Mesothelial cell of epicardium (in vitro differentiated cells): ENCODE measurements at regions not wholly inside any gene's neighbourhood (a gene's known extent, or its start where the extent isn't known, plus 50 kb on each side); places are given as distances from the start of the nearest gene placed in this dataset.

Experiments used
- DNase-seq, 2 experiments: peaks; one replicate each; pipeline ENCODE4 v3.0.0; 2021; ENCODE audit warnings: low spot score in 2 of 2; ENCODE audit not compliant: unreplicated experiment in 2 of 2
- H3K27ac Mint-ChIP-seq: 2 replicates; pipeline ENCODE4 v1.8.0; 2021; ENCODE audit warnings: mixed read lengths
- H3K27me3 Mint-ChIP-seq: 2 replicates; pipeline ENCODE4 v1.8.0; 2021; ENCODE audit warnings: low read depth, mixed read lengths
- H3K36me3 Mint-ChIP-seq: 2 replicates; pipeline ENCODE4 v1.8.0; 2021; ENCODE audit warnings: mixed read lengths
- H3K4me1 Mint-ChIP-seq: 2 replicates; pipeline ENCODE4 v1.8.0; 2021; ENCODE audit warnings: mixed read lengths
- H3K4me3 Mint-ChIP-seq: 2 replicates; pipeline ENCODE4 v1.8.0; 2021; ENCODE audit warnings: mild to moderate bottlenecking, moderate library complexity, mixed read lengths
- H3K9me3 Mint-ChIP-seq: 2 replicates; pipeline ENCODE4 v1.8.0; 2021; ENCODE audit warnings: mixed read lengths
- CTCF ChIP-seq: fragments of 200-600 bp; sonication (generic); IDR thresholded peaks from one replicate; pipeline ENCODE4 v1.5.0; 2021; ENCODE audit warnings: antibody characterized with exemption; ENCODE audit not compliant: unreplicated experiment

GRCh38 chr1:38137164-38137563, 90.6 kb upstream of the POU3F1 start:
- Mint-ChIP-seq H3K36me3 (no peaks in the 10 kb centered on the region), H3K4me3 (no peak overlapping the region), H3K27ac (no peak overlapping the region), H3K4me1 (peaks cover 38% of the 10 kb centered on the region), H3K9me3 (no peaks in the 10 kb centered on the region), H3K27me3 (peaks cover 74% of the 10 kb centered on the region)
- TF ChIP-seq CTCF: no peak
- no peak for DNase-seq

GRCh38 chr1:38135625-38136414, 89.2 kb upstream of the POU3F1 start:
- TF ChIP-seq CTCF: no peak
- Mint-ChIP-seq H3K27ac (no peak overlapping the region), H3K27me3 (peaks cover 66% of the 10 kb centered on the region), H3K9me3 (no peaks in the 10 kb centered on the region), H3K36me3 (no peaks in the 10 kb centered on the region), H3K4me1 (peaks cover 32% of the 10 kb centered on the region), H3K4me3 (no peak overlapping the region)
- no peak for DNase-seq

- peaks cover 17% of the 10 kb centered on the region for H3K4me1 Mint-ChIP-seq
- H3K27me3 Mint-ChIP-seq: peaks cover 59% of the 10 kb centered on the region
- no peak for DNase-seq
- no peaks in the 10 kb centered on the region for H3K9me3 Mint-ChIP-seq
- no peak for TF ChIP-seq CTCF
- H3K4me3 Mint-ChIP-seq: no peak overlapping the region
- H3K27ac Mint-ChIP-seq: no peak overlapping the region
- no peaks in the 10 kb centered on the region for H3K36me3 Mint-ChIP-seq
Observed at GRCh38 chr1:38134294-38134755, 87.7 kb upstream of the POU3F1 start.

- no peak for DNase-seq
- Mint-ChIP-seq H3K27me3 (peaks cover 56% of the 10 kb centered on the region), H3K27ac (no peak overlapping the region), H3K9me3 (no peaks in the 10 kb centered on the region), H3K4me1 (peaks cover 11% of the 10 kb centered on the region), H3K4me3 (no peak overlapping the region), H3K36me3 (no peaks in the 10 kb centered on the region)
- TF ChIP-seq CTCF: no peak
Observed at GRCh38 chr1:38133756-38134155, 87.2 kb upstream of the POU3F1 start.

GRCh38 chr1:38133304-38133703, 86.7 kb upstream of the POU3F1 start:
- H3K27me3 Mint-ChIP-seq: peaks cover 53% of the 10 kb centered on the region

More at GRCh38 chr1:38133304-38133703, 86.7 kb upstream of the POU3F1 start:
- H3K9me3 Mint-ChIP-seq: no peaks in the 10 kb centered on the region
- no peak for TF ChIP-seq CTCF
- DNase-seq: no peak
- H3K27ac Mint-ChIP-seq: no peak overlapping the region
- H3K4me1 Mint-ChIP-seq: peaks cover 6% of the 10 kb centered on the region
- no peaks in the 10 kb centered on the region for H3K36me3 Mint-ChIP-seq
- no peak overlapping the region for H3K4me3 Mint-ChIP-seq
